Neural progenitor cell (in vitro differentiated cells): ENCODE measurements at regions not wholly inside any gene's neighbourhood (a gene's known extent, or its start where the extent isn't known, plus 50 kb on each side); places are given as distances from the start of the nearest gene placed in this dataset.

ENCODE experiments used
- EZH2 ChIP-seq: fragments of 200-600 bp; sonication (generic); IDR thresholded peaks from 2 replicates; pipeline ENCODE4 v1.6.1; 2017; ENCODE audit warnings: antibody characterized with exemption, mild to moderate bottlenecking, moderate library complexity
- EZH2phosphoT487 ChIP-seq: fragments of 200-600 bp; sonication (generic); IDR thresholded peaks from 2 replicates; pipeline ENCODE4 v1.6.1; 2017; ENCODE audit warnings: antibody characterized with exemption
- TF ChIP-seq, protein P1 (sequence below): fragments of 200-600 bp; sonication (generic); IDR thresholded peaks from 2 replicates; pipeline ENCODE4 v1.5.1; 2017; ENCODE audit warnings: antibody characterized with exemption, mild to moderate bottlenecking

DNA sequence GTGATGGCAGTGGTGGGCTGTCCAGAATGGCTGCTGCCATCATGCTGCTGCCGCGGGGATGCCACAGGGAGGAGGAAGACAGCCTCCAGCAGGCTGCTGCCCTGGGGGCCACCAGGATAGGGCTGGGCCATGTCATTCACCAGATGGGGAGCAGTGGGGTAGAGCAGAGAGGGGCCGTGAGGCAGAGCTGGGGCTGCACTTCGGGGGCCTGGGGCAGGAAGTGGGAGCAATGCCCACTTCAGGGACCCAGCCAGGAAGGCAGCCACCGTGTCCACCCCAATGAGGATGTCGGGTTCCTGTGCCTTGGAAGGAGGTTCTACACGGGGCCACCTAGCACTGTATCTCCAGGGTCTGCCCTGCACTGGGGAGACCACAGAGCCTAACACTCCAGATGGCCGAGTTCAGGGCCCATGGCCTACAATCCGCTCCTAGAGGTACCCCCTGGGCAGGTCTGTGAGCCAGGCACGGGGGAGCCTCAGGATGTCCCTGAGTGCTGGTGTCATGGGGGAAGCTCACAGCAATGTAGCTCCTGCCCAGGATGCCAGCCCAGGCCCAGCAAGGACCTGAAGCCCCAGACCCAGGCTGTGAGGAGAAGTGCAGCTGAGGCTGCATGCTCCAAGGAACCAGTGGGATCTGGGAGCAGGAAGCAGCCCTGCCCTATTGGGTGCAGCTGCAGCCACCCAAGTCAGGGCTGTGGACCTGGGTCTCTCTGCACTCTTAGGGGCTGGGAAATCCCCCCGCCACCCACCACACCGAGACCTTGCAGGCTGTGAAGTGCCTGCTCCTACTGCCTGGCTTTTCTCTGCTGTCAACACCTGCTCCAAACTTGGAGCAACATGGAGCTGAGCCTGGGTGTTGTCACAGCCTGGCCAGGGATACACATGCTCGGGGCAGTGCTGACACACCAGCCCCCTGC, 140.3 kb downstream of the PDHA2 start:
- TF ChIP-seq, protein P1, sequence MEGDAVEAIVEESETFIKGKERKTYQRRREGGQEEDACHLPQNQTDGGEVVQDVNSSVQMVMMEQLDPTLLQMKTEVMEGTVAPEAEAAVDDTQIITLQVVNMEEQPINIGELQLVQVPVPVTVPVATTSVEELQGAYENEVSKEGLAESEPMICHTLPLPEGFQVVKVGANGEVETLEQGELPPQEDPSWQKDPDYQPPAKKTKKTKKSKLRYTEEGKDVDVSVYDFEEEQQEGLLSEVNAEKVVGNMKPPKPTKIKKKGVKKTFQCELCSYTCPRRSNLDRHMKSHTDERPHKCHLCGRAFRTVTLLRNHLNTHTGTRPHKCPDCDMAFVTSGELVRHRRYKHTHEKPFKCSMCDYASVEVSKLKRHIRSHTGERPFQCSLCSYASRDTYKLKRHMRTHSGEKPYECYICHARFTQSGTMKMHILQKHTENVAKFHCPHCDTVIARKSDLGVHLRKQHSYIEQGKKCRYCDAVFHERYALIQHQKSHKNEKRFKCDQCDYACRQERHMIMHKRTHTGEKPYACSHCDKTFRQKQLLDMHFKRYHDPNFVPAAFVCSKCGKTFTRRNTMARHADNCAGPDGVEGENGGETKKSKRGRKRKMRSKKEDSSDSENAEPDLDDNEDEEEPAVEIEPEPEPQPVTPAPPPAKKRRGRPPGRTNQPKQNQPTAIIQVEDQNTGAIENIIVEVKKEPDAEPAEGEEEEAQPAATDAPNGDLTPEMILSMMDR = no peak
- TF ChIP-seq EZH2 (no peak), EZH2phosphoT487 (no peak)
